H1 (cell line): ENCODE measurements at regions not wholly inside any gene's neighbourhood (a gene's known extent, or its start where the extent isn't known, plus 50 kb on each side); places are given as distances from the start of the nearest gene placed in this dataset.

Source experiments
- CTCF ChIA-PET: fragments of 300-600 bp; sonication (Branson Sonifier 250); formaldehyde crosslinking; loops from one replicate; lab custom pipeline; 2021; ENCODE audit not compliant: partially characterized antibody; lab: Charles Lee
- POLR2A ChIA-PET: fragments of 300-600 bp; sonication (Branson Sonifier 250); formaldehyde crosslinking; loops from one replicate; lab custom pipeline; 2021; ENCODE audit warnings: inconsistent platforms; ENCODE audit not compliant: partially characterized antibody; lab: Charles Lee
- DNase-seq, 2 experiments: peaks; one replicate each; pipeline versions ENCODE4 v3.0.0 to v3.0.0-alpha.2; 2010 to 2022; ENCODE audit warnings: low spot score in 2 of 2, low read depth in 1 of 2, mixed read lengths in 1 of 2
- FAIRE-seq: peaks from 2 replicates; lab custom pipeline; 2011; peaks lifted over from hg19 to GRCh38; lab: Jason Lieb, UNC
- H2AFZ ChIP-seq: 2 replicates; pipeline ENCODE4 v1.8.1; 2012; ENCODE audit warnings: low read length, inconsistent platforms
- H2AK5ac ChIP-seq: 2 replicates; pipeline ENCODE4 v1.6.1; 2013; ENCODE audit warnings: low read depth, low read length
- H2BK120ac ChIP-seq: replicated peaks from 2 replicates; pipeline ENCODE3; 2013; ENCODE audit warnings: low read depth, low read length, inconsistent platforms
- H2BK12ac ChIP-seq: 2 replicates; pipeline ENCODE4 v1.6.1; 2013; ENCODE audit warnings: low read depth, low read length
- H2BK15ac ChIP-seq: 2 replicates; pipeline ENCODE4 v1.6.1; 2013; ENCODE audit warnings: low read length
- H2BK20ac ChIP-seq: 2 replicates; pipeline ENCODE4 v1.6.1; 2013; ENCODE audit warnings: low read length
- H2BK5ac ChIP-seq: 2 replicates; pipeline ENCODE4 v1.6.1; 2013; ENCODE audit warnings: low read depth, low read length
- H3K14ac ChIP-seq: 2 replicates; pipeline ENCODE4 v1.6.1; 2013; ENCODE audit warnings: inconsistent platforms; ENCODE audit not compliant: insufficient read length
- H3K18ac ChIP-seq: 2 replicates; pipeline ENCODE4 v1.6.1; 2013; ENCODE audit warnings: low read length; ENCODE audit errors: extremely low read depth
- H3K23ac ChIP-seq: 2 replicates; pipeline ENCODE4 v1.6.1; 2013; ENCODE audit warnings: inconsistent platforms; ENCODE audit not compliant: insufficient read length
- H3K23me2 ChIP-seq: 2 replicates; pipeline ENCODE4 v1.6.1; 2013; ENCODE audit warnings: low read depth, low read length
- H3K27ac ChIP-seq: 2 replicates; pipeline ENCODE4 v1.6.1; 2011; ENCODE audit warnings: low read depth, low read length, inconsistent platforms
- H3K27me3 ChIP-seq, 4 experiments: replicated peaks in 1 of 4; 1 replicate in 1 of 4; 2 replicates in 3 of 4; pipeline versions ENCODE4 v1.6.1 to v1.8.1; 2011 to 2013; ENCODE audit warnings: low read length in 3 of 4, mild to moderate bottlenecking in 3 of 4, inconsistent platforms in 2 of 4, mixed read lengths in 2 of 4, moderate library complexity in 1 of 4; ENCODE audit not compliant: control insufficient read depth in 3 of 4, insufficient read depth in 3 of 4; ENCODE audit errors: extremely low read depth in 1 of 4
- H3K36me3 ChIP-seq, 4 experiments: 2 replicates each; pipeline versions ENCODE4 v1.6.1 to v1.8.1; 2011 to 2013; ENCODE audit warnings: mild to moderate bottlenecking in 4 of 4, low read length in 3 of 4, moderate library complexity in 2 of 4, control low read depth in 1 of 4, inconsistent platforms in 1 of 4; ENCODE audit not compliant: insufficient read depth in 4 of 4, control insufficient read depth in 2 of 4
- H3K4ac ChIP-seq: replicated peaks from 2 replicates; pipeline ENCODE3; 2013; ENCODE audit warnings: low read length, low read depth, mixed read lengths, inconsistent platforms; ENCODE audit not compliant: insufficient read length
- H3K4me1 ChIP-seq, 4 experiments: replicated peaks in 1 of 4; 1 replicate in 1 of 4; 2 replicates in 3 of 4; pipeline versions ENCODE4 v1.6.1 to v1.8.1; 2011 to 2013; ENCODE audit warnings: low read length in 3 of 4, inconsistent platforms in 2 of 4, mixed read lengths in 1 of 4; ENCODE audit not compliant: insufficient read depth in 4 of 4, control insufficient read depth in 3 of 4
- H3K4me2 ChIP-seq, 2 experiments: 2 replicates each; pipeline versions ENCODE4 v1.6.1 to v1.8.1; 2011 to 2013; ENCODE audit warnings: low read depth in 2 of 2, low read length in 2 of 2, control low read depth in 1 of 2, inconsistent platforms in 1 of 2, mild to moderate bottlenecking in 1 of 2; ENCODE audit not compliant: insufficient read depth in 1 of 2
- H3K4me3 ChIP-seq, 4 experiments: fragments of 200-600, 300-600 bp in 1 of 4; sonication (generic), shearing (Covaris generic), sonication (Bioruptor Twin) in 1 of 4; 2 replicates each; pipeline versions ENCODE4 v1.5.1 to v1.8.1; 2011 to 2016; ENCODE audit warnings: low read length in 4 of 4, low read depth in 3 of 4, control low read depth in 2 of 4, inconsistent platforms in 2 of 4, mild to moderate bottlenecking in 2 of 4, mixed read lengths in 1 of 4, moderate library complexity in 1 of 4; ENCODE audit not compliant: insufficient read depth in 2 of 4; ENCODE audit errors: extremely low read depth in 1 of 4
- H3K56ac ChIP-seq: replicated peaks from 2 replicates; pipeline ENCODE3; 2013; ENCODE audit warnings: low read depth, mild to moderate bottlenecking, mixed read lengths, low read length, inconsistent platforms; ENCODE audit not compliant: insufficient read length
- H3K79me1 ChIP-seq: 2 replicates; pipeline ENCODE4 v1.6.1; 2013; ENCODE audit warnings: low read depth, low read length, control low read depth
- H3K79me2 ChIP-seq, 2 experiments: 2 replicates each; pipeline versions ENCODE4 v1.6.1 to v1.8.1; 2012 to 2013; ENCODE audit warnings: low read length in 2 of 2, mild to moderate bottlenecking in 2 of 2, inconsistent platforms in 1 of 2; ENCODE audit not compliant: insufficient read depth in 2 of 2, control insufficient read depth in 1 of 2
- H3K9ac ChIP-seq, 4 experiments: replicated peaks in 1 of 4; 1 replicate in 1 of 4; 2 replicates in 3 of 4; pipeline versions ENCODE4 v1.6.1 to v1.8.1; 2011 to 2013; ENCODE audit warnings: low read depth in 3 of 4, low read length in 3 of 4, control low read depth in 2 of 4, mild to moderate bottlenecking in 2 of 4, moderate library complexity in 2 of 4, inconsistent platforms in 1 of 4; ENCODE audit errors: extremely low read depth in 1 of 4
- H3K9me3 ChIP-seq, 2 experiments: 2 replicates each; pipeline versions ENCODE4 v1.6.1 to v1.8.1; 2012 to 2013; ENCODE audit warnings: mild to moderate bottlenecking in 2 of 2, moderate library complexity in 2 of 2, control low read depth in 1 of 2, inconsistent platforms in 1 of 2, low read depth in 1 of 2, low read length in 1 of 2, mixed read lengths in 1 of 2; ENCODE audit not compliant: insufficient read depth in 2 of 2
- H4K20me1 ChIP-seq, 2 experiments: replicated peaks in 1 of 2; 2 replicates each; pipeline versions ENCODE3 to v1.8.1; 2011 to 2013; ENCODE audit warnings: inconsistent platforms in 2 of 2, low read length in 2 of 2, mild to moderate bottlenecking in 1 of 2; ENCODE audit not compliant: insufficient read depth in 2 of 2, control insufficient read depth in 1 of 2
- H4K5ac ChIP-seq: 2 replicates; pipeline ENCODE4 v1.6.1; 2013; ENCODE audit warnings: low read length, low read depth, mixed read lengths, inconsistent platforms; ENCODE audit not compliant: insufficient read length
- H4K8ac ChIP-seq: 2 replicates; pipeline ENCODE4 v1.8.0; 2013; ENCODE audit warnings: mild to moderate bottlenecking, moderate library complexity, low read length, inconsistent platforms; ENCODE audit not compliant: insufficient read depth; ENCODE audit errors: extremely low read depth
- H4K91ac ChIP-seq: replicated peaks from 2 replicates; pipeline ENCODE3; 2013; ENCODE audit warnings: low read length, mixed read lengths, inconsistent platforms; ENCODE audit not compliant: insufficient read length
- BCL11A ChIP-seq, 2 experiments: IDR thresholded peaks; one replicate each; pipeline ENCODE4 v1.6.1; 2011; ENCODE audit warnings: low read depth in 2 of 2, low read length in 2 of 2, mild to moderate bottlenecking in 2 of 2
- CEBPB ChIP-seq: IDR thresholded peaks from 2 replicates; pipeline ENCODE4 v1.6.1; 2012; ENCODE audit warnings: low read depth, low read length
- E2F6 ChIP-seq: IDR thresholded peaks from 2 replicates; pipeline ENCODE4 v1.6.1; 2012; ENCODE audit warnings: inconsistent platforms
- FOSL1 ChIP-seq: IDR thresholded peaks from 2 replicates; pipeline ENCODE4 v1.6.1; 2011; ENCODE audit warnings: mild to moderate bottlenecking, low read depth, low read length, moderate library complexity; ENCODE audit not compliant: insufficient read depth
- PHF8 ChIP-seq: fragments of 200-600 bp; sonication (generic); conservative IDR thresholded peaks from 2 replicates; pipeline ENCODE4 v1.7.1; 2012; ENCODE audit warnings: low read depth, mild to moderate bottlenecking, inconsistent platforms, low read length, moderate library complexity
- SIRT6 ChIP-seq: IDR thresholded peaks from one replicate; pipeline ENCODE4 v1.7.1; 2012; ENCODE audit warnings: low read length, inconsistent platforms
- WGBS, 2 experiments: shearing (Covaris generic) in 1 of 2; methylation state at CpG; one replicate each; pipeline versions ENCODE4 v1.1.6 to v1.1.7; 2013 to 2015; ENCODE audit warnings: low lambda C conversion rate in 2 of 2, mixed read lengths in 2 of 2, inconsistent platforms in 1 of 2, low coverage in 1 of 2, missing lambda C conversion rate in 1 of 2; ENCODE audit not compliant: insufficient replicate concordance in 2 of 2, insufficient coverage in 1 of 2, insufficient read length in 1 of 2; ENCODE audit errors: extremely low coverage in 1 of 2, missing lambda C conversion rate in 1 of 2; 5-methylcytosine and 5-hydroxymethylcytosine counted together

DNA sequence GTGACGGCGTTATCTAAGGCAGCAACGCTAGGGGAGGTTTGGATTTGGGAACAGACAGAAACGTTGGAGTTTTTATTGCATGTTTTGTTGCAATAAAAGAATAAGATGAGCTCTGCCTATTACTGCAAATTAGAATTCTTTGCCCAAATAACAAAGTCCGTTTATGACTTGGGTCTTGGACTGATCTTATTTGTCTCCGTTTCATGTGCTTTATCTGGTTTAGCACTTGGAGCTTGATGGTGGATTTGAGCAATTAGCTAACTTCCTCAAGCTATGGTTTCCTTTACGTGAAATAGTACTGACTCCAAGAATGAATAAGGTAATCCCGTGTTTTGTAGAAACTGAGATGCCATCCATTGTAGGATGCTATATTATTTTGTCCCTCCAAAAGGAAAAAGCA, 233.0 kb upstream of the IRX5 start (continued):
- TF ChIP-seq CEBPB = no peak

- no peak for FAIRE-seq
- ChIA-PET CTCF (interaction anchor here (0.7 to 1.8 kb wide), 2 partner anchors 8 to 63 kb away, joined by 3 to 4 read pairs; no protein-coding TSS in a partner anchor), POLR2A (no interaction called here)
These were observed 233.7 kb upstream of the IRX5 start for GRCh38 chr16:54696970-54697369.

More at GRCh38 chr16:54696970-54697369, 233.7 kb upstream of the IRX5 start:
- H2BK120ac ChIP-seq = no peak overlapping the region
- no peak overlapping the region for H2BK5ac ChIP-seq
- no peaks in the 10 kb centered on the region for H3K36me3 ChIP-seq
- no peak overlapping the region for H3K4me2 ChIP-seq
- no peaks in the 10 kb centered on the region for H3K27me3 ChIP-seq
- H4K91ac ChIP-seq = no peak overlapping the region
- no peak overlapping the region for H3K4me3 ChIP-seq
- no peak overlapping the region for H3K56ac ChIP-seq
- H3K9me3 ChIP-seq = peaks cover 0 to 2% of the 10 kb centered on the region in 2 experiments; a peak in 1 of 4 replicates
- no peak overlapping the region for H4K5ac ChIP-seq
- no peak overlapping the region for H4K8ac ChIP-seq
- no peak for DNase-seq
- no peak overlapping the region for H2BK20ac ChIP-seq
- TF ChIP-seq SIRT6 (no peak), FOSL1 (no peak), PHF8 (no peak), BCL11A (IDR thresholded peaks at IDR 0.05; ENCODE audit: low read depth in 2 of 2, low read length in 2 of 2) (no peak), E2F6 (no peak)
- 92% methylated on average over 9 of the region's 9 CpGs; no CpG with 5 or more reads in 1 of the 2 experiments for WGBS, 2 experiments
- H3K27ac ChIP-seq = no peak overlapping the region
- H3K14ac ChIP-seq = no peak overlapping the region
- no peaks in the 10 kb centered on the region for H3K79me2 ChIP-seq
- no peak overlapping the region for H3K23ac ChIP-seq
- H2AFZ ChIP-seq = no peak overlapping the region
- H2BK12ac ChIP-seq = no peak overlapping the region
- H3K18ac ChIP-seq = no peak overlapping the region
- H3K79me1 ChIP-seq = no peaks in the 10 kb centered on the region
- no peaks in the 10 kb centered on the region for H3K23me2 ChIP-seq
- no peak overlapping the region for H3K9ac ChIP-seq
- no peak overlapping the region for H2BK15ac ChIP-seq
- H3K4me1 ChIP-seq = no peaks in the 10 kb centered on the region
- no peak overlapping the region for H3K4ac ChIP-seq
- H2AK5ac ChIP-seq = no peak overlapping the region
- no peaks in the 10 kb centered on the region for H4K20me1 ChIP-seq
